IMR-90 (cell line): ENCODE measurements at regions not wholly inside any gene's neighbourhood (a gene's known extent, or its start where the extent isn't known, plus 50 kb on each side); places are given as distances from the start of the nearest gene placed in this dataset.

Experiments used
- BHLHE40 ChIP-seq: fragments of 150-350 bp; IDR thresholded peaks from 2 replicates; pipeline ENCODE4 v1.6.1; 2016; ENCODE audit warnings: mild to moderate bottlenecking, low read depth, low read length
- CEBPB ChIP-seq: IDR thresholded peaks from 2 replicates; pipeline ENCODE4 v1.6.1; 2012; ENCODE audit warnings: low read depth, low read length, improper control_type of control experiment
- CHD1 ChIP-seq: IDR thresholded peaks from 2 replicates; pipeline ENCODE4 v1.6.1; 2012; ENCODE audit warnings: low read depth, low read length, improper control_type of control experiment
- CTCF ChIP-seq: conservative IDR thresholded peaks from 2 replicates; pipeline ENCODE4 v1.5.1; 2012; ENCODE audit warnings: mild to moderate bottlenecking, low read depth, low read length, improper control_type of control experiment
- ELK1 ChIP-seq: fragments of 150-350 bp; IDR thresholded peaks from 2 replicates; pipeline ENCODE4 v1.6.1; 2016; ENCODE audit warnings: low read depth, mild to moderate bottlenecking, low read length, moderate library complexity, borderline replicate concordance
- MAFK ChIP-seq: IDR thresholded peaks from 2 replicates; pipeline ENCODE4 v1.6.1; 2012; ENCODE audit warnings: low read depth, low read length, improper control_type of control experiment
- POLR2A ChIP-seq: IDR thresholded peaks from 2 replicates; pipeline ENCODE4 v1.6.1; 2012; ENCODE audit warnings: mild to moderate bottlenecking, low read depth, low read length
- RAD21 ChIP-seq: IDR thresholded peaks from 2 replicates; pipeline ENCODE4 v1.6.1; 2012; ENCODE audit warnings: low read length, improper control_type of control experiment
- RCOR1 ChIP-seq: IDR thresholded peaks from 2 replicates; pipeline ENCODE4 v1.6.1; 2012; ENCODE audit warnings: mild to moderate bottlenecking, low read length, improper control_type of control experiment; ENCODE audit not compliant: insufficient replicate concordance
- SMC3 ChIP-seq: fragments of 150-350 bp; IDR thresholded peaks from 2 replicates; pipeline ENCODE4 v1.6.1; 2016; ENCODE audit warnings: low read depth, mild to moderate bottlenecking, antibody characterized with exemption, low read length, moderate library complexity
- USF2 ChIP-seq: fragments of 150-350 bp; IDR thresholded peaks from 2 replicates; pipeline ENCODE4 v1.6.1; 2017; ENCODE audit warnings: mild to moderate bottlenecking, antibody characterized with exemption, low read length, low read depth

GRCh38 chr13:40371531-40372125, 294.8 kb downstream of the FOXO1 start:
- TF ChIP-seq USF2 (no peak), CTCF (no peak), POLR2A (no peak), RAD21 (no peak), MAFK (no peak), SMC3 (no peak), RCOR1 (no peak), BHLHE40 (no peak), CEBPB (no peak), CHD1 (no peak), ELK1 (no peak)
